Fibroblast of gingiva (primary cell): ENCODE measurements at regions not wholly inside any gene's neighbourhood (a gene's known extent, or its start where the extent isn't known, plus 50 kb on each side); places are given as distances from the start of the nearest gene placed in this dataset.
"Not testable (repeated sequence)": the region's sequence is repeated elsewhere in the genome, so short reads cannot be mapped to it uniquely, and the experiment has no call there.

Experiments used
- DNase-seq: peaks from one replicate; pipeline ENCODE4 v3.0.0-alpha.2; 2011; ENCODE audit warnings: low read depth

GRCh38 chrX:37509349-37509748 lies 62.1 kb upstream of the LANCL3 start:
- DNase-seq, result no peak

- DNase-seq, result not testable (repeated sequence)
These were observed 54.9 kb upstream of the LANCL3 start for GRCh38 chrX:37516512-37516911.

GRCh38 chrX:37519261-37519660 lies 52.2 kb upstream of the LANCL3 start:
- DNase-seq, result not testable (repeated sequence)

GRCh38 chrX:37520860-37521450 lies 50.5 kb upstream of the LANCL3 start:
- peak; percentile 11 for DNase-seq
